ENCODE measurements at regions not wholly inside any gene's neighbourhood (a gene's known extent, or its start where the extent isn't known, plus 50 kb on each side); places are given as distances from the start of the nearest gene placed in this dataset.

DNA sequence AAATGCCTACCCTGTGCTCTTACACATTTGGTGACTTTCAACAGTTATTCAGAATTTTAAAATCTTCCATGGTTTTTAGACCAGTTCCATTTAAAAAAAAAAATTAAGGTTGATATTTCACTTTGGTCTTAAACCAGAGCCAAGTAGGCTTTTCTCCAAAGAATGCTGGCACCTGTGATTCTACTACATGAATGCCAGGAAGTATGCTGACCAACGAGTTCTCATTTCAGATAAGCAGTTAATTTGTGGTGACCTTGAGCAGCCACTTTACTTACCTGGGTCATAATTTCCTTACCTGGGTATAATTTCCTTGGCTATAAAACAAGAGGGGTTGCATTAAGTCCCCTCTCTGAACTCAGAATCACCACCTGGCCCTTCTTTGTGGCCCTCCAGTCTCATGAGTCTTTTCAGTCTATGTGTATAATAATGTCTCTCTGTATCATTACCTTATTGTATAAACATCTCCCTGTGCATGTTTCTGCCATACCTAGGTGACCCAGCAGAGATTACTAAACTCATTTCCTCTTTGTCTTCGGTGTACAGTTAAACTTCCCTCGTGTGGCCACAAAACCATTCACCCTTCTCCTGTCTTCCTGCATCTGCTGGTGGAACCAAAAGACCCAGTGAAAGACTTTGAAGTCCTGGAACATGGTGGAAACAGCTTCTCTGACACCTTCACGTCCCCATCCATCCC is 139.1 kb upstream of the DPT start:
- DNase-seq (ENCODE audit: low read depth in 2 of 3, low spot score in 1 of 3), result no peak

DNA sequence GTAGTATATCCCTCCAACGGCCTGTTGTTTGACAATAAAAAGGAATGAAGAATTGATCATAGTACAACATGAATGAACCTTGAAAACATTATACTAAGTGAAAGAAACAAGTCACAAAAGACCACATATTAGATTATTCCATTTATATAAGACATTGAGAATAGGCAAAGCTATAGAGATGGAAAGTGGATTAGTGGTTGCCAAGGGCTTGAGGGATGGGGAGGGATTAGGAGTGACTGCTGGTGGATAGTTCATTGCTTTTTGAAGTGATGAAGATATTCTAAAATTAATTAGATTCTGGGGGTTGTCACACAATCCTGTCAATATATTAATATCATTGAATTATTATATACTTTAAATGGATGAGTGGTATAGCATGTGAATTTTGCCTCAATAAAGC is 142.5 kb upstream of the DPT start:
- DNase-seq (ENCODE audit: low read depth in 2 of 3, low spot score in 1 of 3), result no peak

DNA sequence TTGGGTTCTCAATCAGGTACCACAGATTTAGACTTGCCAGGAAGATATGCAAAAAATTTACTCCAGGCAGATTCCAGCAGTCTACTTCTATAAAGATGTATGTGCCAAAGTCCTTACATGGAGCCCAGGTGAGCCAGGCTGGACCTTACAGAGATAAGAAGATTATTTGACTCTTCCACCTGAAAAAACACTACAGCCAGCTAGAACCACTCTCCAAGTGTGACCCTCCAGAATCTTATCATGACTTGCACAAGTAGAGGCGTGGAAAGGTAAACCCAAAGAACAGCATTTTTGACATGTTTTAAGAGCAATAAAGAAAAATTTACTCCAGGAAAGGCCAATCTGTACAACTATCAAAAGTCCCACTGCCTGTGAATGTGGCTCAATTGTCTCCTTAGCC is 146.8 kb upstream of the DPT start:
- no peak for DNase-seq (ENCODE audit: low read depth in 2 of 3, low spot score in 1 of 3)

- no peak for DNase-seq (ENCODE audit: low read depth in 2 of 3, low spot score in 1 of 3)
Observed at GRCh38 chr1:168876830-168877229, 147.8 kb upstream of the DPT start.

DNA sequence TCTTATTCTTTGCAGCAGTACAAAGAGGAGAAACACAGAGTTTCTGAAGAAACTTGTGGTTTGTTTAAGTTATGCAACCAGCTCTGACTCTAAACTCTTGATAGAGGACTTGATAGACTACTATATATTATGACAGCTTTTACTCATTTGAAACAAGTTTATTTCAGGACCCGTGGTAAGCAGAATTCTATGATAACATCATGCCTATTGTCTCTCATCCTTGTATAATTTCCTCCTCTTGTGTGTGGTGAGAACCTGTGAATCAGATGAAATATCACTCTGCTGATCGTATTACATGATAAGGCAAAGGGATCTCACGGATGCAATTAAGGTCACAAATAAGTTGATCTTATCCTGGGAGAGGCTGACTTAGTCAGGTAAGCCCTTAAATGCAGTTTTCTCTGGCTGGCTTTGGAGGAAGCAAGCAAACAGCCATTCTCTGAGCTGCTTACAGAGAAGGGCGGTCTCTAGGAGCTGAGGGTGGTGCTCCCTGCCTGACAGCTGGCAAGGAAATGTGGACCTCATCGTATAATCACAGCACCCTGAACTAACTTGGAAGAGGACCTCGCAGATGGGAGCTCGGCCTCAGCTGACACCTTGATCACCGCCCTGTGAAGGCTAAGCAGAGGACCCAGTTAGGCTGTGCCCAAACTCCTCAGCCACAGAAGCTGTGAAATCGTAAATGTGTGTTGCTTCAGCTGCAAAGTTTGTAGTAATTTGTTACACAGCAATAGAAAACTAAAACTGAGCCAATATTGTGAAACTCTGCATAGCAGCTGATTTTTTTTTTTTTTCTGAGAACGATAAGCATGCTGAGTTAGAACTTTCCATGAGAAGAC is 151.1 kb upstream of the DPT start:
- DNase-seq (ENCODE audit: low read depth in 2 of 3, low spot score in 1 of 3), result no peak

DNA sequence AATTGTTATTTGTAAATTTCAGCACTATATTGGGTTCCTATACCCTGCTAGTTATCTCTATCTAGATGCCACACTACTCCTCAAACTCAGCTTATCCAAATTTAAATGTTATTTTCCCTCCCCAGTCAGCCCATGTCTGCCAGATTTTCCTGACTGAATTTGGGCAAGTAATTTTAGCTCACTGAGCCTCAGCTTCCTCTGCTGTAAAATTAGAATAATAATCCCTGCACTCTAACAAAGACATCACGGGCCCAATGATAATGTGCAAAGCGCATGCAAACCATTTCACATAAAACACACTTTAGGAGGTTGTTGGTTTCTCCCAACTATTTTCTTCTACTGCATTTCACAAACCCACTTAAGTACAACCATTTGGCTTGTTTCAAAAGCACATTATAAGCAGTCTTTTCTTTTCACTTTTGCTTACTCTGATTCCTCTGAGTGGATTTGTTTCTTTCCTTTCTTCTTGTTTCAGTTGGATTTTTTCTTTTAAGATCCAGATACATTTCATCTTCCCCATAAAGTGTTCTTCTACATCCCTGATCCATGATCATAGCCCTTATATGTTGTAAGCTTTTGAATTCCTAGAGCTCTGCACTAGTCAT is 152.8 kb upstream of the DPT start:
- no peak for DNase-seq (ENCODE audit: low read depth in 2 of 3, low spot score in 1 of 3)

DNA sequence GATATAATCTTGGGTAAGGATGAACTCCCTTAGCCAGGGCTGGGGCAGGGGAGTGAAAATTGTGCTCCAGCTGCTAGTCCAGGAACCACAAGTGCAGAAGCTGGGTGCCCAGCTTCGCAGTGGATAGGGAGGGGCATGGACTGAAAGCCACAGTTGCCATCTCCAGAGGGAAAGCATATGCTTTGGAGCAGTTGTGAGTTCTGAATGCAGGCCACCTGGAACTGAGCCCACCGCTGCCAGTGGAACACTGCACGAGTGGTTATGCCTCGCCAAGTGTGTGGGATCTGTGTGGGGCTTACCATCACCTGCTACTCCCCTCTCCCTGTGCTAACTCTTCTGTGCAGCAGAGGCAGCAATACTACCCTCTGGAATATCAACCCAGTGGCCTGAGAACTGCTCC is 158.4 kb upstream of the DPT start:
- no peak for DNase-seq (ENCODE audit: low read depth in 2 of 3, low spot score in 1 of 3)

- no peak for DNase-seq (ENCODE audit: low read depth in 2 of 3, low spot score in 1 of 3)
Observed at GRCh38 chr1:168888418-168888817, 159.4 kb upstream of the DPT start.

GRCh38 chr1:168892931-168893330 is 163.9 kb upstream of the DPT start:
- DNase-seq (ENCODE audit: low read depth in 2 of 3, low spot score in 1 of 3), result no peak

- DNase-seq (ENCODE audit: low read depth in 2 of 3, low spot score in 1 of 3), result no peak
Observed at GRCh38 chr1:168893359-168893801, 164.4 kb upstream of the DPT start.

DNA sequence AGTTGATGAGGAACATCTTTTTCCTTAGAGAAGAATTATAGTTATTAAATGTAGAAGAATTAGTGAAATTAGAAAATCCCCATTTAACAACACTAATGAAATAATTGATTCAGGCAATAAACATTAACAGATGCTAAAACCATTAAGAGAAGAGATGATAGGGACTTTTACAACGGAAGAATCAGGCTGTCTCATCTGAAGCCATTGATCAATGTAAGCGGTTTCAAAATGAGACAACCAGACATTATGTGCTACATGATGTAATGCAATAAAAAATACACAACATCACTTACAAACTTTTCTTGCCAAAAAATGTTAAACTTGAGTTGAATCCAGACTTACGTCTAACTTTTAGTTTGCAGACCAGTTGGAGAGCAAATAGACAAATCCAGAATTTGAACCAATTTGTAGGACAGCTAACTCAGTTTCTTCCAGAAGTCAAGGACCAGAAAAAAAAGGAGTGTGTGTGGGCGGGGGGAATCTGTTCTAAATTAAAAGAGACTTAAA is 165.4 kb upstream of the DPT start:
- no peak for DNase-seq (ENCODE audit: low read depth in 2 of 3, low spot score in 1 of 3)

DNA sequence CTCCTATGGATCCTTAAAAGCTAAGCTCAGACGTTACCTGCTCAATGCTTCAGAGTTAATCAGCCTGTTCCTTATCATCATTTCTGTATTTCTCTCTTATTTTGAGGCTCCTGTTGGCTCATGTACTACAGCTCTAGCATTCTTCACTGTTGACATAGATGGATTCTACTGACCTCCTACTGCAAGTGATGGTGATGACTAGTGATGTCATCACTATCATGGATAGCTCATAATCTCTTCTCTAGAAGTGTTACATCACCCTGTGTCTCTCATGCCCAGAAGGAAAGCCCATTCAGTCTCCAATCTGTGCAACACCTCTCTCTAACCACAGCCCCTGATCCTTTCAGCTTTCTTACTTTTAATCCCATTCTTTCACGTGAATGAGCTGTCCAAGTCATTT is 168.2 kb upstream of the DPT start:
- no peak for DNase-seq (ENCODE audit: low read depth in 2 of 3, low spot score in 1 of 3)

- no peak for DNase-seq (ENCODE audit: low read depth in 2 of 3, low spot score in 1 of 3)
Observed at GRCh38 chr1:168903237-168903830, 174.3 kb upstream of the DPT start.

DNA sequence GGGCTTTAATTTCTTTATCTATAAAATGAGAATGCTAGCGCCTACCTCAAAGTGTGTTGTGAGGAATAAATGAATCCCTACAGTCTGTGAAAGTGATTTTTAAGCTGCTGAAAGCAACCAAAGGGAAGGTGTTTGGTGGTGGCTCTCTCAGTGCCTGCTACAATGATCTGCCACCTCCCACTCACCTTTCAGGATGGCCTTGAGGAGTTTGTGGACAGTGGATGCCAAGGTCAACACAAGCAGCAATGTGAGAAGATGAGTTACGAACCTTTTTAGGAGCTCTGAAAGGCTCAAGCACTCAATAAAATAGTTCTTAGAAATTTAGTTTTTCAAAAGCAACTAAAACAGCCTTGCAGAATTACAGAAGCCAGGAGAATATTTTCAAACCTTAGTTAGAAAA is 176.6 kb upstream of the DPT start:
- no peak for DNase-seq (ENCODE audit: low read depth in 2 of 3, low spot score in 1 of 3)

GRCh38 chr1:168906367-168906766 is 177.4 kb upstream of the DPT start:
- DNase-seq (ENCODE audit: low read depth in 2 of 3, low spot score in 1 of 3), result no peak

DNA sequence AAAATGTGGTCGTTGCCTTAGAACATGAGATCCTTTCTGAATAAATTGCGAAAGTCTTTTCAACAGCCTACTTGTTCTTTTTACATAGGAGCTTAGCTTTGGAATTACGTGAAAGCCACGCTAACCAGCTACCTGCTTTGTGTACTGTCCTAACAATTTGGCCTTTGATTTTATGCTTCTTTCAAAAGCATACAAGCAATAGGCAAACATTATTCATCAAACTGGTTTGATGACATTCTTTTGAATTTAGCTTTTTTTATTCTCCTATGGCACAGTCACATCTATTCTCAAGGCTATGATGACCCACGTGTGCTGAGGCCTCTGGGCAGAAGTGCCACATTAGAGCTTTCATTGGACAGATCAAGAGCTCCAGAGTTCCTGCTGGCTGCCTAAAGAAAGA is 178.0 kb upstream of the DPT start:
- no peak for DNase-seq (ENCODE audit: low read depth in 2 of 3, low spot score in 1 of 3)

DNA sequence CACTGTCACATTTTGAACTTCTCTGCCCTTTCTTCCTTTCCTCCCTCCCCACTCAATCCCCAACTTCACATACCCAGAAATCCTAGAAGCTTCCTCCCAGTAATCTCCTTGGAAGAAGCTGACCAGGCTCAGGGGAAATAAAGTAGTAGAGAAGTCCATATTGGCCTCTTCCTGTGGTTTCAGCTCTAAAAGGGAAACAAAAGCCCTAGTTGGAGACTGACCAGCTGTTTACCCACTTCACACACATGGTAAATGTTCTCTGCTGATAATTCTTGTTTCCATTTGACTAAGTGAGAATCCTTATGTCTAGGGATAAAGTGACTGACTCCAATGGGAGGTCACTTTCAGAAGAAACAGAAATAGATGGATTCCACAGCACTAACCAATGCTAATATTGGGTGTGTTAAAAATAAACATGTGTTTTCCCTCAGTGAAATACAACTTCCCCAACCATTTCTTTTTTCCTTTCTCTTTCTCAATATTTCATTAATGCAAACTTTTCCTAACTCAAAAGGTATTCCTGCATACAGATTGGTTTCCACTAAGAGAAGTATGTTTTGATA is 178.9 kb upstream of the DPT start:
- no peak for DNase-seq (ENCODE audit: low read depth in 2 of 3, low spot score in 1 of 3)

- DNase-seq (ENCODE audit: low read depth in 2 of 3, low spot score in 1 of 3), result no peak
Observed at GRCh38 chr1:168910403-168910802, 181.4 kb upstream of the DPT start.

DNA sequence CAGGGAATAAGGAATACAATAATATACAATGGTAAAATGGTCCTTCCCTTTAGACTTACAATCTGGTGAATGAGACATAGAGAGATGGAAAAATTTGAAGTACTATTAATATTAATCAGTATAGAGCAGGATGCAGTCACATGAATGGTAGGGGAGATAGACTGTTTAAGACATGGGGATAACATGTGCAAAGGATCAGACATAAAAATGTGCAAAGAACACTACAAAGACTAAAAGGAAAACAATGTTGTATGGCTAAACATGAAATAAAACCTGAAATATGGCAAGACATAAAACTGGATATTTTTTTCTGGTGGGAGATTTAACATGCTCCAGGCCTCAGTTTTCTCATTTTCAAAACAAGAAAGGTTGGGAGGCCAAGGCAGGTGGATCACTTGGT is 182.4 kb upstream of the DPT start:
- no peak for DNase-seq (ENCODE audit: low read depth in 2 of 3, low spot score in 1 of 3)

DNA sequence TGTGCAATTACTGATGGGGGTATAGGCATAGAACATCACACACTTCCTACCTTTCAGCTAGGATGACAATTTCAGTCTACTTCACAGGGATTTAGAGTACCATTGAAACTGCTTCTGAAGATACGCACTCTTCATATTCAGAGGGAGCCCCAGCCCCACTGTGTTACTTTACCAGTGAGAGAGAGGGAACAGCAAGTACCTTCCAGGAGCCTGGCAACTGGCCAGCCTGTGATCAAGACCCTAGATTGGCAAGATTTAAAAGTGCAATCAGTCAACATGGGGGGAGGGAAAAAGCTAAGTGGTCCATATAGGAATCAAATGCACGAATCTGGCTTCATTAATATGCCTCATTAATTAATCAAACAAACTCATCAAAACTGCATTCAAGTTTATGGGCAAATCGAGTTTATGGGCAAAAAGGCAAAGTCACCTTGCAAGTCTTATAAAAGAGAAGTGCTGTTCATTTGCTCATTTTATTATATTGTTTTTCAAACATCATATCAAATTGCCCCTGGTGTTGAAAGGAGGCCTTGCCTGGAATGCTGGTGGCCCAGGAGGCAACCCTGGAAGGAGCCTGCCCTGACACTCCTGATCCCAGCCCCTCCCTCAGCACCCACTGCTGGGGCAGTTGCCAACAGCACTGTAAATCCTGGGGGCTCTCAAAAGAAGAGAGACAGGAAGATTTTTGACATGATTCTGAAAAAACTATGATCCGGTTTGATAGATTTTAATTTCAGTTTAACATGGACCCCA is 184.9 kb upstream of the DPT start:
- no peak for DNase-seq (ENCODE audit: low read depth in 2 of 3, low spot score in 1 of 3)

GRCh38 chr1:168917309-168917708 is 188.3 kb upstream of the DPT start:
- DNase-seq (ENCODE audit: low read depth in 2 of 3, low spot score in 1 of 3), result no peak

Measured in stimulated activated CD4-positive, alpha-beta T cell treated with anti-CD3 and anti-CD28 coated beads, Interleukin-12 subunit alpha, Interleukin-12 subunit beta, amount 100 ng/mL, for 48 hours (primary cell).